ENCODE measurements at regions not wholly inside any gene's neighbourhood (a gene's known extent, or its start where the extent isn't known, plus 50 kb on each side); places are given as distances from the start of the nearest gene placed in this dataset.

GRCh38 chr11:116193321-116194131, 579.3 kb downstream of the BUD13 start:
- Histone ChIP-seq H3K4me1 (peaks cover 0 to 21% (median 6%) of the 10 kb centered on the region in 3 donors), H3K27ac (peak overlapping the region in 3 of 4 donors; percentile 44 to 73 (median 71)), H3K9me3 (no peaks in the 10 kb centered on the region), H3K4me3 (peak overlapping the region; percentile 41 to 51), H3K36me3 (no peaks in the 10 kb centered on the region), H3K27me3 (no peaks in the 10 kb centered on the region)
- ATAC-seq, result no peak
- TF ChIP-seq CTCF (IDR thresholded peaks at IDR 0.05) (peak in 1 of 4 experiments; percentile 30), EP300 (IDR thresholded peaks at IDR 0.05) (no peak)
- 1% methylated on average over 21 to 27 of the region's 34 CpGs for WGBS, 2 donors (ENCODE audit: low coverage in 1 of 2)

GRCh38 chr11:116192509-116193210, 580.1 kb downstream of the BUD13 start:
- Histone ChIP-seq H3K27me3 (no peaks in the 10 kb centered on the region), H3K36me3 (no peaks in the 10 kb centered on the region), H3K9me3 (no peaks in the 10 kb centered on the region), H3K27ac (peak overlapping the region in 2 of 4 donors; percentile 71 to 73), H3K4me3 (peak overlapping the region in 1 of 2 donors; percentile 51), H3K4me1 (peaks cover 0 to 21% (median 6%) of the 10 kb centered on the region in 3 donors)
- TF ChIP-seq POLR2A (IDR thresholded peaks at IDR 0.05) (no peak), EP300 (IDR thresholded peaks at IDR 0.05) (no peak), CTCF (IDR thresholded peaks at IDR 0.05) (no peak)
- no peak for ATAC-seq
- WGBS, 2 donors (ENCODE audit: low coverage in 1 of 2), result 23 to 74% methylated on average over 3 to 6 of the region's 12 CpGs

GRCh38 chr11:116190861-116191260, 581.9 kb downstream of the BUD13 start:
- TF ChIP-seq POLR2AphosphoS5 (IDR thresholded peaks at IDR 0.05), result no peak
- TF ChIP-seq EP300 (IDR thresholded peaks at IDR 0.05), result no peak
- no peak for TF ChIP-seq POLR2A (IDR thresholded peaks at IDR 0.05)
- TF ChIP-seq CTCF (IDR thresholded peaks at IDR 0.05), result no peak

GRCh38 chr11:116189408-116190170, 583.2 kb downstream of the BUD13 start:
- Histone ChIP-seq H3K27me3 (no peaks in the 10 kb centered on the region), H3K27ac (no peak overlapping the region), H3K9me3 (no peaks in the 10 kb centered on the region), H3K4me3 (no peak overlapping the region), H3K4me1 (peaks cover 0 to 21% (median 6%) of the 10 kb centered on the region in 3 donors), H3K36me3 (no peaks in the 10 kb centered on the region)
- 61 to 84% methylated on average over 6 to 7 of the region's 10 CpGs for WGBS, 2 donors (ENCODE audit: low coverage in 1 of 2)
- TF ChIP-seq CTCF (IDR thresholded peaks at IDR 0.05) (no peak), POLR2A (IDR thresholded peaks at IDR 0.05) (no peak), POLR2AphosphoS5 (IDR thresholded peaks at IDR 0.05) (no peak), EP300 (IDR thresholded peaks at IDR 0.05) (no peak)
- ATAC-seq, result no peak

More at GRCh38 chr11:116190861-116191260, 581.9 kb downstream of the BUD13 start:
- Histone ChIP-seq H3K27me3 (no peaks in the 10 kb centered on the region), H3K4me1 (peaks cover 0 to 21% (median 6%) of the 10 kb centered on the region in 3 donors), H3K36me3 (no peaks in the 10 kb centered on the region), H3K27ac (no peak overlapping the region), H3K9me3 (no peaks in the 10 kb centered on the region), H3K4me3 (no peak overlapping the region)
- no CpG with 5 or more reads among the region's 3 CpGs for WGBS, 2 donors (ENCODE audit: low coverage in 1 of 2)
- ATAC-seq, result no peak

All from gastroesophageal sphincter (tissue), 4 donors.